ENCODE measurements at regions not wholly inside any gene's neighbourhood (a gene's known extent, or its start where the extent isn't known, plus 50 kb on each side); places are given as distances from the start of the nearest gene placed in this dataset.

DNA sequence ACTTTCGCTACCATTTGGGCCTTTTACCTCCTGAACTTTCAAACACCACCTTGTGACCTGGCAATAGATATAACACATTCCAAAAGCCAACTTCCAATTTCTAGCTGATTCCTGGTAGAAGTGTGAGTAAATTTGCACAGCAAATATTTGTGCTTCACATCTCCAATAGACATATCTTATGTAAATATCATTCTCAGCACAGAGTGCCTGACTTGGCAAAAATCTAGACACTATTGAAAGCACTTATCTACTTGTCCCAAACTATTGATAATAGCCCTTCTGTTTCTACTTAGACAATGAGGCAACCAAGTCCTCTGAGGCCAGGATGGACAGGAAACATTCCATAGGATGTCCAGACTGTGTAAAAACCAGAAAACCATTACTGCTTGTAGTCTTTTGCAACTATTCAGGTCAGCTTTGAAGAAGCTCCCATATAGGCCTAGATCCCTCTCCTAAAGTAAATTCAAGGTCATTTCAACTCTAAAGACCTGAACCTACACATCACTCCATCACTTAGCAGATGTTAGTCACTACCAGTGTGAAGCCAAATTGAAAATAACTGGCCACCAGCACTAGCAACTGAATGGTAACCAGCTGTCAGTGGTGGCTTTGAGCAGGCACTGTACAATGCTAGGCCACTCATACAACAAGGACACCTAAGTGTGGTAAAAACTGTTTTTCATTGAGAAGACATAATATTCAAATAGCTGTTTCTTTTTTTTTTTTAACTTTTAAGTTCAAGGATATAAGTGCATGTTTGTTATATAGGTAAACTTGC, 95.3 kb upstream of the RSPO3 start:
- H3K4me1 ChIP-seq = no peaks in the 10 kb centered on the region
- no peak for TF ChIP-seq POLR2A (IDR thresholded peaks at IDR 0.05)
- TF ChIP-seq, protein P1, sequence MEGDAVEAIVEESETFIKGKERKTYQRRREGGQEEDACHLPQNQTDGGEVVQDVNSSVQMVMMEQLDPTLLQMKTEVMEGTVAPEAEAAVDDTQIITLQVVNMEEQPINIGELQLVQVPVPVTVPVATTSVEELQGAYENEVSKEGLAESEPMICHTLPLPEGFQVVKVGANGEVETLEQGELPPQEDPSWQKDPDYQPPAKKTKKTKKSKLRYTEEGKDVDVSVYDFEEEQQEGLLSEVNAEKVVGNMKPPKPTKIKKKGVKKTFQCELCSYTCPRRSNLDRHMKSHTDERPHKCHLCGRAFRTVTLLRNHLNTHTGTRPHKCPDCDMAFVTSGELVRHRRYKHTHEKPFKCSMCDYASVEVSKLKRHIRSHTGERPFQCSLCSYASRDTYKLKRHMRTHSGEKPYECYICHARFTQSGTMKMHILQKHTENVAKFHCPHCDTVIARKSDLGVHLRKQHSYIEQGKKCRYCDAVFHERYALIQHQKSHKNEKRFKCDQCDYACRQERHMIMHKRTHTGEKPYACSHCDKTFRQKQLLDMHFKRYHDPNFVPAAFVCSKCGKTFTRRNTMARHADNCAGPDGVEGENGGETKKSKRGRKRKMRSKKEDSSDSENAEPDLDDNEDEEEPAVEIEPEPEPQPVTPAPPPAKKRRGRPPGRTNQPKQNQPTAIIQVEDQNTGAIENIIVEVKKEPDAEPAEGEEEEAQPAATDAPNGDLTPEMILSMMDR (IDR thresholded peaks at IDR 0.05) = no peak
- DNase-seq = no peak
- no peak overlapping the region for H3K4me3 ChIP-seq
- H3K9me3 ChIP-seq = no peaks in the 10 kb centered on the region
- no peaks in the 10 kb centered on the region for H3K36me3 ChIP-seq
- no peak overlapping the region for H3K27ac ChIP-seq
- intact Hi-C loops (cut with DNase I; ENCODE audit: low total_unique reads) = no loop called here
- no peaks in the 10 kb centered on the region for H3K27me3 ChIP-seq

GRCh38 chr6:127026247-127026646, 92.2 kb upstream of the RSPO3 start:
- Histone ChIP-seq H3K27me3 (no peaks in the 10 kb centered on the region), H3K27ac (no peak overlapping the region), H3K4me1 (no peaks in the 10 kb centered on the region), H3K9me3 (no peaks in the 10 kb centered on the region), H3K36me3 (no peaks in the 10 kb centered on the region), H3K4me3 (no peak overlapping the region)
- intact Hi-C loops (cut with DNase I; ENCODE audit: low total_unique reads) = no loop called here
- DNase-seq = no peak
- no peak for TF ChIP-seq POLR2A (IDR thresholded peaks at IDR 0.05)
- TF ChIP-seq, protein P1 (IDR thresholded peaks at IDR 0.05) = no peak

DNA sequence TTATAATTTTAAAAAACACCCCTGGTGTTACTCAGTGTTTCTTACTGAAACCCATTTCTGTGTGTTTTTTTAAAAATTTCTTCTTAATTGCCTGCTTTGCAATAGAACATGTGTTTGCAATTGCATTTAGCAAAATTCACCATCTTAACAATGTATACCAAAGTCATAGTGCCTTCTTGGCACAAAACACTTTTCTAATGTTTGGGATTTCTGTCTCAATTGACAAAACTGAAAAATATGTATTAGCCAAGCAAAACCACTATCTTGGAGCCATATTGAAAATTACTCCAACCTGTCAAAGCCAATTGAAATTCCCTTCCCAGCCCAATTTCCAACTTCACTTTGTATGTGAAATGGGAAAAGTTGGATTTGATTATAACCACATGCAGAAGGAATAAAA, 88.4 kb upstream of the RSPO3 start:
- Histone ChIP-seq H3K9me3 (no peaks in the 10 kb centered on the region), H3K36me3 (no peaks in the 10 kb centered on the region), H3K4me1 (no peaks in the 10 kb centered on the region), H3K27me3 (no peaks in the 10 kb centered on the region), H3K4me3 (no peak overlapping the region), H3K27ac (no peak overlapping the region)
- DNase-seq = no peak
- TF ChIP-seq POLR2A (IDR thresholded peaks at IDR 0.05) = no peak
- TF ChIP-seq, protein P1 (IDR thresholded peaks at IDR 0.05) = no peak
- intact Hi-C loops (cut with DNase I; ENCODE audit: low total_unique reads) = no loop called here

GRCh38 chr6:127030836-127031235, 87.6 kb upstream of the RSPO3 start:
- no peaks in the 10 kb centered on the region for H3K36me3 ChIP-seq
- TF ChIP-seq POLR2A (IDR thresholded peaks at IDR 0.05) = no peak
- TF ChIP-seq, protein P1 (IDR thresholded peaks at IDR 0.05) = no peak
- H3K4me1 ChIP-seq = no peaks in the 10 kb centered on the region
- no peaks in the 10 kb centered on the region for H3K27me3 ChIP-seq
- H3K4me3 ChIP-seq = no peak overlapping the region
- DNase-seq = no peak
- no peak overlapping the region for H3K27ac ChIP-seq
- H3K9me3 ChIP-seq = no peaks in the 10 kb centered on the region
- intact Hi-C loops (cut with DNase I; ENCODE audit: low total_unique reads) = no loop called here

DNA sequence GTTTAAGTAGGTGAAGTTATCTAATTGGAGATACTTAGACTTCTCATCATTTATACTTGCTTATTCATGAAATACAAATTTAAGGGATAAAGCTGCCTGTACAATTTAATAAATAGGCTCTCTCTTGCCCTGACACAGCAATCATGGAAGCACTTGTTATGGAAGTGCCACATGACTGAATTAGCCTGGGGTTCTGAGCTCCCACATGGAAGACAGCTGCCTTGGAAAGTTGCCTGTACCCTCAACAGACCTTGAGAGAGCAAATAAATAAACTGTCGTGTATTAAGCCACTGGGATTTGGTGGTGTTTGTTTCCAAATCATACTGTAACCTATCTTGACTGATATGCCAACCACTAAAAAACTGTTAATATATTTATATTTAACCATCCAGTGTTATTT, 87.0 kb upstream of the RSPO3 start:
- H3K36me3 ChIP-seq = no peaks in the 10 kb centered on the region
- H3K4me1 ChIP-seq = no peaks in the 10 kb centered on the region
- no peak for DNase-seq
- H3K9me3 ChIP-seq = no peaks in the 10 kb centered on the region
- H3K4me3 ChIP-seq = no peak overlapping the region
- H3K27ac ChIP-seq = no peak overlapping the region
- no peaks in the 10 kb centered on the region for H3K27me3 ChIP-seq
- TF ChIP-seq, protein P1 (IDR thresholded peaks at IDR 0.05) = no peak
- TF ChIP-seq POLR2A (IDR thresholded peaks at IDR 0.05) = no peak
- intact Hi-C loops (cut with DNase I; ENCODE audit: low total_unique reads) = no loop called here
